CD4-positive, alpha-beta T cell (primary cell): ENCODE measurements at regions not wholly inside any gene's neighbourhood (a gene's known extent, or its start where the extent isn't known, plus 50 kb on each side); places are given as distances from the start of the nearest gene placed in this dataset.

Experiments used
- ATAC-seq: fragments of 200-7000 bp; cut with Tn5 transposase; one replicate; pipeline ENCODE4 v1.10.0; 2022; ENCODE audit warnings: mild to moderate bottlenecking; ENCODE audit not compliant: poor library complexity
- CTCF ChIA-PET: fragments of 350-600 bp; sonication (Branson Sonifier 250); formaldehyde crosslinking; loops from one replicate; lab custom pipeline; 2021; ENCODE audit warnings: antibody characterized with exemption, inconsistent platforms; lab: Charles Lee
- POLR2A ChIA-PET: fragments of 350-600 bp; sonication (Branson Sonifier 250); formaldehyde crosslinking; loops from one replicate; lab custom pipeline; 2021; ENCODE audit warnings: antibody characterized with exemption, inconsistent platforms; lab: Charles Lee
- DNase-seq, 14 experiments: peaks; one replicate each; pipeline ENCODE4 v3.0.0-alpha.2; 2013 to 2020; ENCODE audit warnings: mixed read lengths in 2 of 14
- H3K27ac ChIP-seq, 2 donors: one replicate each; pipeline versions ENCODE4 v1.5.1 to v1.7.0; 2013; ENCODE audit warnings: low read length in 2 of 2, low read depth in 1 of 2, mild to moderate bottlenecking in 1 of 2
- H3K27me3 ChIP-seq, 2 experiments: 1 replicate in 1 of 2; 2 replicates in 1 of 2; pipeline versions ENCODE4 v1.6.1 to v1.7.0; 2013; ENCODE audit warnings: low read length in 2 of 2, control low read depth in 1 of 2, mild to moderate bottlenecking in 1 of 2, moderate library complexity in 1 of 2; ENCODE audit not compliant: insufficient read depth in 2 of 2, control insufficient read depth in 1 of 2
- H3K36me3 ChIP-seq: one replicate; pipeline ENCODE4 v1.6.1; 2013; ENCODE audit warnings: low read length, control low read depth; ENCODE audit not compliant: insufficient read depth
- H3K4me1 ChIP-seq: one replicate; pipeline ENCODE4 v1.6.1; 2013; ENCODE audit warnings: low read length, control low read depth; ENCODE audit not compliant: insufficient read depth
- H3K4me3 ChIP-seq: one replicate; pipeline ENCODE4 v1.5.1; 2013; ENCODE audit warnings: mild to moderate bottlenecking, low read length, moderate library complexity
- H3K9me3 ChIP-seq, 2 experiments: 1 replicate in 1 of 2; 2 replicates in 1 of 2; pipeline versions ENCODE4 v1.6.1 to v1.7.0; 2013; ENCODE audit warnings: low read length in 2 of 2, mild to moderate bottlenecking in 2 of 2, control low read depth in 1 of 2, moderate library complexity in 1 of 2; ENCODE audit not compliant: control insufficient read depth in 1 of 2, insufficient read depth in 1 of 2
- H3K27ac Mint-ChIP-seq: one replicate; pipeline ENCODE4 v1.8.0; 2020; ENCODE audit warnings: mixed read lengths
- H3K27me3 Mint-ChIP-seq: one replicate; pipeline ENCODE4 v1.8.0; 2021; ENCODE audit warnings: mixed read lengths
- H3K36me3 Mint-ChIP-seq: one replicate; pipeline ENCODE4 v1.8.0; 2021; ENCODE audit warnings: low read depth, mixed read lengths
- H3K4me1 Mint-ChIP-seq: one replicate; pipeline ENCODE4 v1.8.0; 2021; ENCODE audit warnings: low read depth, mixed read lengths
- H3K4me3 Mint-ChIP-seq: one replicate; pipeline ENCODE4 v1.8.0; 2020; ENCODE audit warnings: mild to moderate bottlenecking, mixed read lengths
- H3K9me3 Mint-ChIP-seq: one replicate; pipeline ENCODE4 v1.8.0; 2020; ENCODE audit warnings: mixed read lengths
- CTCF ChIP-seq: fragments of 200-600 bp; IDR thresholded peaks from one replicate; pipeline ENCODE4 v1.8.0; 2022; ENCODE audit warnings: antibody characterized with exemption, mild to moderate bottlenecking
- intact Hi-C, 2 experiments: fragments of 100-400 bp; cut with DNase I in 1 of 2; cut with micrococcal nuclease in 1 of 2; formaldehyde crosslinking; loops; one replicate each; pipeline versions ENCODE4 v1.15.1 to v1.9.0; 2023 to 2025; cut with DNase I, micrococcal nuclease

GRCh38 chr6:4363656-4364055 lies 228.3 kb upstream of the ECI2 start:
- Mint-ChIP-seq H3K4me3 (no peak overlapping the region), H3K36me3 (no peaks in the 10 kb centered on the region), H3K4me1 (no peaks in the 10 kb centered on the region), H3K9me3 (no peaks in the 10 kb centered on the region), H3K27ac (no peak overlapping the region), H3K27me3 (peaks cover 9% of the 10 kb centered on the region)
- CTCF ChIA-PET, result no interaction called here
- Histone ChIP-seq H3K4me3 (no peak overlapping the region), H3K4me1 (no peaks in the 10 kb centered on the region), H3K36me3 (no peaks in the 10 kb centered on the region), H3K9me3 (peaks cover 0 to 5% of the 10 kb centered on the region in 2 experiments), H3K27ac (no peak overlapping the region), H3K27me3 (no peaks in the 10 kb centered on the region)
- no peak for ATAC-seq
- intact Hi-C loops, result no loop called here
- POLR2A ChIA-PET, result no interaction called here
- DNase-seq, result no peak
- no peak for TF ChIP-seq CTCF

- ChIA-PET POLR2A (no interaction called here), CTCF (no interaction called here)
- Histone ChIP-seq H3K9me3 (peaks cover 0 to 10% of the 10 kb centered on the region in 2 experiments), H3K27ac (no peak overlapping the region), H3K4me3 (no peak overlapping the region), H3K4me1 (no peaks in the 10 kb centered on the region), H3K27me3 (no peaks in the 10 kb centered on the region), H3K36me3 (no peaks in the 10 kb centered on the region)
- intact Hi-C loops, result no loop called here
- Mint-ChIP-seq H3K27ac (no peak overlapping the region), H3K27me3 (peaks cover 3% of the 10 kb centered on the region), H3K36me3 (no peaks in the 10 kb centered on the region), H3K4me3 (no peak overlapping the region), H3K4me1 (no peaks in the 10 kb centered on the region), H3K9me3 (no peaks in the 10 kb centered on the region)
- ATAC-seq (no peak), DNase-seq (peak in 1 of 14 experiments; percentile 5)
- no peak for TF ChIP-seq CTCF
These were observed 227.0 kb upstream of the ECI2 start for GRCh38 chr6:4362326-4362725.

- CTCF ChIA-PET, result no interaction called here
These were observed 225.5 kb upstream of the ECI2 start for GRCh38 chr6:4360920-4361319.

More at GRCh38 chr6:4360920-4361319, 225.5 kb upstream of the ECI2 start:
- intact Hi-C loops, result no loop called here
- POLR2A ChIA-PET, result no interaction called here
- no peaks in the 10 kb centered on the region for H3K36me3 Mint-ChIP-seq
- H3K4me3 Mint-ChIP-seq, result no peak overlapping the region
- ATAC-seq (no peak), DNase-seq (no peak)
- H3K9me3 Mint-ChIP-seq, result no peaks in the 10 kb centered on the region
- no peak overlapping the region for H3K27ac Mint-ChIP-seq
- peaks cover 3% of the 10 kb centered on the region for H3K27me3 Mint-ChIP-seq
- no peak for TF ChIP-seq CTCF
- Histone ChIP-seq H3K9me3 (peaks cover 0 to 10% of the 10 kb centered on the region in 2 experiments), H3K36me3 (no peaks in the 10 kb centered on the region), H3K4me1 (no peaks in the 10 kb centered on the region), H3K27ac (no peak overlapping the region), H3K27me3 (peaks cover 0 to 2% of the 10 kb centered on the region in 2 experiments), H3K4me3 (no peak overlapping the region)
- H3K4me1 Mint-ChIP-seq, result no peaks in the 10 kb centered on the region
